Sigmoid colon (tissue), 6 donors: ENCODE measurements at regions not wholly inside any gene's neighbourhood (a gene's known extent, or its start where the extent isn't known, plus 50 kb on each side); places are given as distances from the start of the nearest gene placed in this dataset.
"Not testable (repeated sequence)": the region's sequence is repeated elsewhere in the genome, so short reads cannot be mapped to it uniquely, and the experiment has no call there.

Source experiments
- DNase-seq: peaks from one replicate; pipeline ENCODE4 v3.0.0-alpha.2; 2019
- H3K27ac ChIP-seq, 4 donors: fragments of 200-600 bp; sonication (generic); one replicate each; pipeline ENCODE4 v1.5.1; 2016 to 2019; ENCODE audit warnings: mild to moderate bottlenecking in 1 of 4
- H3K27me3 ChIP-seq, 3 donors: fragments of 200-600 bp; sonication (generic); one replicate each; pipeline ENCODE4 v1.5.1; 2019; ENCODE audit warnings: mild to moderate bottlenecking in 1 of 3
- H3K36me3 ChIP-seq, 4 donors: fragments of 200-600 bp; sonication (generic); one replicate each; pipeline ENCODE4 v1.5.1; 2016 to 2019
- H3K4me1 ChIP-seq, 4 donors: fragments of 200-600 bp; sonication (generic); one replicate each; pipeline ENCODE4 v1.5.1; 2017 to 2019
- H3K4me3 ChIP-seq, 4 donors: fragments of 200-600 bp; sonication (generic); one replicate each; pipeline ENCODE4 v1.5.1; 2017 to 2019; ENCODE audit warnings: mild to moderate bottlenecking in 2 of 4, moderate library complexity in 1 of 4
- H3K9me3 ChIP-seq, 4 donors: fragments of 200-600 bp in 3 of 4; sonication (generic) in 3 of 4; one replicate each; pipeline versions ENCODE4 v1.5.1 to v1.6.1; 2013 to 2019
- CTCF ChIP-seq, 4 experiments: fragments of 450-650 bp in 3 of 4; fragments of 200-600 bp in 1 of 4; IDR thresholded peaks; one replicate each; pipeline ENCODE4 v1.5.1; 2016 to 2019; ENCODE audit warnings: antibody characterized with exemption in 4 of 4, mild to moderate bottlenecking in 3 of 4, moderate library complexity in 2 of 4
- EP300 ChIP-seq, 4 donors: sonication (generic); formaldehyde crosslinking; IDR thresholded peaks; one replicate each; pipeline ENCODE4 v1.6.1; 2017; ENCODE audit warnings: antibody characterized with exemption in 4 of 4
- POLR2A ChIP-seq, 2 donors: fragments of 450-650 bp; IDR thresholded peaks; one replicate each; pipeline ENCODE4 v1.6.1; 2016; ENCODE audit warnings: antibody characterized with exemption in 2 of 2, mild to moderate bottlenecking in 2 of 2, moderate library complexity in 2 of 2
- POLR2AphosphoS5 ChIP-seq, 4 donors: sonication (generic); formaldehyde crosslinking; IDR thresholded peaks; one replicate each; pipeline ENCODE4 v1.6.1; 2017; ENCODE audit warnings: antibody characterized with exemption in 4 of 4
- WGBS, 2 donors: extraction: QIAGEN DNeasy Blood & Tissue Kit; methylation state at CpG; one replicate each; pipeline ENCODE4 v1.1.7; 2013; 5-methylcytosine and 5-hydroxymethylcytosine counted together
- intact Hi-C: fragments of 100-400 bp; cut with DNase I; formaldehyde crosslinking; loops from one replicate; pipeline ENCODE4 v1.15.1; 2023
- donor health status: healthy with polysubstance abuse.
- donor health status: healthy.

DNA sequence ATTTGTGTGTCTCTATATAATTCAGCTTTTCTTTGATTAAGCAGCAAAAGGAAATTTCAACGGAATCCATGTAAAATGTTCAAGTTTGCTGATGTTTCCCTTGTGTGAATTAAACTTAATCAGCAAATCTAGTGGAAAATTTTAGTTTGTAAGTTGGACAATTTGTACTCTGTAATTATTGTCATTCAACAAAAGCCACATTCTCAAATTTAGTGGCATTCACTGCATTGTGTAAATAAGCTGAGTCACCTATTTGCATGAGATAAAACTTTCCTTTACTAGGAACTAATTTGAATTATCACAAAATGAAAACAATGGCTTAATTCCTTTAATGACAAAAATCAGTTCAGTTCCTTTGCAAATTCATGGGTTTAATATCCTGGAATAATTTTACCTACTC, 784.2 kb upstream of the CCDC179 start:
- no peaks in the 10 kb centered on the region for H3K4me1 ChIP-seq
- no peak overlapping the region for H3K27ac ChIP-seq
- TF ChIP-seq EP300 (IDR thresholded peaks at IDR 0.05), result no peak
- TF ChIP-seq POLR2AphosphoS5 (IDR thresholded peaks at IDR 0.05), result no peak
- TF ChIP-seq CTCF (IDR thresholded peaks at IDR 0.05), result no peak
- no peak for TF ChIP-seq POLR2A (IDR thresholded peaks at IDR 0.05)
- WGBS, 2 donors, result 83 to 87% methylated on average over 1 of the region's 1 CpG
- H3K9me3 ChIP-seq, result no peaks in the 10 kb centered on the region
- no peaks in the 10 kb centered on the region for H3K36me3 ChIP-seq
- H3K4me3 ChIP-seq, result no peak overlapping the region
- intact Hi-C loops, result no loop called here
- DNase-seq, result no peak
- no peaks in the 10 kb centered on the region for H3K27me3 ChIP-seq

DNA sequence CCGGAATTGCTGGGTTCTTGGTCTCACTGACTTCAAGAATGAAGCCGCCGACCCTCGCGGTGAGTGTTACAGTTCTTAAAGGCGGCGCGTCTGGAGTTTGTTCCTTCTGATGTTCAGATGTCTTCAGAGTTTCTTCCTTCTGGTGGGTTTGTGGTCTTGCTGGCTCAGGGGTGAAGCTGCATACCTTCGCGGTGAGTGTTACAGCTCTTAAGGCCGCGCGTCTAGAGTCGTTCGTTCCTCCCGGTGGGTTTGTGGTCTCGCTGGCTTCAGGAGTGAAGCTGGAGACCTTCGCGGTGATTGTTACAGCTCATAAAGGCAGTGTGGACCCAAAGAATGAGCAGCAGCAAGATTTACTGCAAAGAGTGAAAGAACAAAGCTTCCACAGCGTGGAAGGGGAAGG, 792.1 kb upstream of the CCDC179 start:
- H3K27ac ChIP-seq, H3K4me3 ChIP-seq, intact Hi-C loops, H3K4me1 ChIP-seq, DNase-seq, H3K27me3 ChIP-seq, H3K36me3 ChIP-seq, H3K9me3 ChIP-seq: not testable (repeated sequence)
- WGBS, 2 donors, result 93 to 97% methylated on average over 20 of the region's 20 CpGs

DNA sequence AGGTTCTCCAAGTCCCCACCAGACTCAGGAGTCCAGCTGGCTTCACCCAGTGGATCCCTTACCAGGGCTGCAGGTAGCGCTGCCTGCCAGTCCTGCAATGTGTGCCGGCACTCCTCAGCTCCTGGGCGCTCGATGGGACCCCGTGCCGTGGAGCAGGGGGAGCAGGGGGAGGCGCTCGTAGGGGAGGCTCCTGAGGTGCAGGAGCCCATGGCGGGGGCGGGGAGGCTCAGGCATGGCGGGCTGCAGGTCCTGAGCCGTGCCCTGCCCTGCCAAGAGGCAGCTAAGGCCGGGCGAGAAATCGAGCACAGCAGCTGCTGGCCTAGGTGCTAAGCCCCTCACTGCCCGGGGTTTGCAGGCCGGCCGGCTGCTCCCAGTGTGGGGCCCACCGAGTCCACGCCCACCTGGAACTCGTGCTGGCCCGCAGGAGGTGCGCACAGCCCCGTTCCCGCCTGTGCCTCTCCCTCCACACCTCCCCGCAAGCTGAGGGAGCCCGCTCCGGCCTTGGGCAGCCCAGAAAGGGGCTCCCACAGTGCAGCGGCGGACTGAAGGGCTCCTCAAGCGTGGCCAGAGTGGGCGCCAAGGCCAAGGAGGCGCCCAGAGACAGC, 792.9 kb upstream of the CCDC179 start:
- TF ChIP-seq EP300 (IDR thresholded peaks at IDR 0.05) (no peak), CTCF (IDR thresholded peaks at IDR 0.05) (no peak), POLR2A (IDR thresholded peaks at IDR 0.05) (no peak), POLR2AphosphoS5 (IDR thresholded peaks at IDR 0.05) (no peak)
- H3K27me3 ChIP-seq, result no peaks in the 10 kb centered on the region
- 92 to 96% methylated on average over 33 of the region's 33 CpGs for WGBS, 2 donors
- H3K9me3 ChIP-seq, result no peaks in the 10 kb centered on the region
- H3K4me3 ChIP-seq, result no peak overlapping the region
- H3K27ac ChIP-seq, result no peak overlapping the region
- no peak for DNase-seq
- no peaks in the 10 kb centered on the region for H3K4me1 ChIP-seq
- H3K36me3 ChIP-seq, result no peaks in the 10 kb centered on the region
- intact Hi-C loops, result no loop called here

GRCh38 chr11:23668324-23668723, 808.0 kb upstream of the CCDC179 start:
- Histone ChIP-seq H3K27me3 (no peaks in the 10 kb centered on the region), H3K4me3 (no peak overlapping the region), H3K36me3 (no peaks in the 10 kb centered on the region), H3K27ac (no peak overlapping the region), H3K9me3 (no peaks in the 10 kb centered on the region), H3K4me1 (no peaks in the 10 kb centered on the region)
- 77 to 92% methylated on average over 1 of the region's 1 CpG for WGBS, 2 donors
- TF ChIP-seq POLR2AphosphoS5 (IDR thresholded peaks at IDR 0.05) (no peak), CTCF (IDR thresholded peaks at IDR 0.05) (no peak), POLR2A (IDR thresholded peaks at IDR 0.05) (no peak), EP300 (IDR thresholded peaks at IDR 0.05) (no peak)
- intact Hi-C loops, result no loop called here
- no peak for DNase-seq

DNA sequence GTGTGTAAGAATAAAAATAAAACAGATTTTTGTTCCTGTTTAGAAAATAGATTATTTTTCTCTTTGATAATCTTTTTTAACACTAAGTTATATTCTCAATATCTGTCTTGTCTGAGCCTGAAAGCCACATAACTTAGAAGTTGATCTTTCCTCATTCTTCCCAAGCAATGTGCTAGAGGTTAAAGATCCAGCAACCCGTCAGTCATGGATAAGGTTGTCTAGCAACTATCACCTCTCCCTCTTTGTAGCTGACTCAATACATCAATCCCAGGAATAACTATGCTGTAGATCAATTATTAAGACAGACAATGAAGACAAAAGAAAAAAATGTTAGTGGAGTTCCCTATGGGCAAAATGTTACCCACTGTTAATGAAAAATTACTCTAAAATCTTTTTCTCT, 813.1 kb upstream of the CCDC179 start:
- no peak overlapping the region for H3K4me3 ChIP-seq
- no peaks in the 10 kb centered on the region for H3K36me3 ChIP-seq
- TF ChIP-seq EP300 (IDR thresholded peaks at IDR 0.05), result no peak
- no peak for TF ChIP-seq CTCF (IDR thresholded peaks at IDR 0.05)
- no peak for TF ChIP-seq POLR2A (IDR thresholded peaks at IDR 0.05)
- TF ChIP-seq POLR2AphosphoS5 (IDR thresholded peaks at IDR 0.05), result no peak
- intact Hi-C loops, result no loop called here
- no peaks in the 10 kb centered on the region for H3K4me1 ChIP-seq
- H3K27me3 ChIP-seq, result no peaks in the 10 kb centered on the region
- DNase-seq, result no peak
- no peak overlapping the region for H3K27ac ChIP-seq
- 85 to 91% methylated on average over 1 of the region's 1 CpG for WGBS, 2 donors
- H3K9me3 ChIP-seq, result no peaks in the 10 kb centered on the region
